DND-41 (cell line): ENCODE measurements at regions not wholly inside any gene's neighbourhood (a gene's known extent, or its start where the extent isn't known, plus 50 kb on each side); places are given as distances from the start of the nearest gene placed in this dataset.

Experiments
- ATAC-seq: fragments of 200-7000 bp; cut with Tn5 transposase; 3 replicates; pipeline ENCODE4 v1.9.1; 2021; ENCODE audit warnings: low read depth; ENCODE audit not compliant: insufficient read depth
- DNase-seq: peaks from one replicate; pipeline ENCODE4 v3.0.0-alpha.2; 2020
- H2AFZ ChIP-seq: 2 replicates; pipeline ENCODE4 v1.6.0; 2012; ENCODE audit warnings: low read depth, low read length
- H3K27ac ChIP-seq: 2 replicates; pipeline ENCODE4 v1.5.1; 2012; ENCODE audit warnings: low read length, inconsistent platforms
- H3K27me3 ChIP-seq: fragments of 200-600 bp; sonication (generic); 2 replicates; pipeline ENCODE4 v1.6.0; 2012; ENCODE audit warnings: low read length, mild to moderate bottlenecking, inconsistent platforms; ENCODE audit not compliant: insufficient read depth, poor library complexity
- H3K36me3 ChIP-seq: 2 replicates; pipeline ENCODE4 v1.5.1; 2012; ENCODE audit warnings: low read length, inconsistent platforms; ENCODE audit not compliant: insufficient read depth
- H3K4me1 ChIP-seq: 2 replicates; pipeline ENCODE4 v1.5.1; 2012; ENCODE audit warnings: mild to moderate bottlenecking, low read length; ENCODE audit not compliant: insufficient read depth
- H3K4me2 ChIP-seq: 2 replicates; pipeline ENCODE4 v1.6.0; 2012; ENCODE audit warnings: mild to moderate bottlenecking, moderate library complexity, low read length, inconsistent platforms; ENCODE audit not compliant: insufficient read depth
- H3K4me3 ChIP-seq, 2 experiments: fragments of 200-600 bp in 1 of 2; shearing (Covaris generic) in 1 of 2; 2 replicates each; pipeline ENCODE4 v1.5.1; 2012 to 2016; ENCODE audit warnings: inconsistent platforms in 2 of 2, low read length in 2 of 2, mild to moderate bottlenecking in 2 of 2, low read depth in 1 of 2, moderate library complexity in 1 of 2
- H3K79me2 ChIP-seq: 2 replicates; pipeline ENCODE4 v1.6.0; 2012; ENCODE audit warnings: low read length, inconsistent platforms; ENCODE audit not compliant: insufficient read depth
- H3K9ac ChIP-seq: 2 replicates; pipeline ENCODE4 v1.6.0; 2012; ENCODE audit warnings: low read depth, mild to moderate bottlenecking, inconsistent platforms, low read length, moderate library complexity
- H3K9me3 ChIP-seq: 2 replicates; pipeline ENCODE4 v1.5.1; 2012; ENCODE audit warnings: low read length, moderate library complexity, mild to moderate bottlenecking, inconsistent platforms; ENCODE audit not compliant: insufficient read depth, severe bottlenecking
- H4K20me1 ChIP-seq: 2 replicates; pipeline ENCODE4 v1.6.0; 2012; ENCODE audit warnings: low read length; ENCODE audit not compliant: insufficient read depth
- EZH2 ChIP-seq: IDR thresholded peaks from 3 replicates; pipeline ENCODE4 v1.6.1; 2012; ENCODE audit warnings: borderline replicate concordance, low read depth, mild to moderate bottlenecking, moderate library complexity, low read length, inconsistent platforms; ENCODE audit not compliant: severe bottlenecking
- TF ChIP-seq, protein P1 (sequence below): IDR thresholded peaks from 2 replicates; pipeline ENCODE4 v1.5.1; 2012; ENCODE audit warnings: borderline replicate concordance, low read length, moderate library complexity, mild to moderate bottlenecking; ENCODE audit not compliant: poor library complexity, severe bottlenecking; ENCODE audit errors: extremely low read depth

DNA sequence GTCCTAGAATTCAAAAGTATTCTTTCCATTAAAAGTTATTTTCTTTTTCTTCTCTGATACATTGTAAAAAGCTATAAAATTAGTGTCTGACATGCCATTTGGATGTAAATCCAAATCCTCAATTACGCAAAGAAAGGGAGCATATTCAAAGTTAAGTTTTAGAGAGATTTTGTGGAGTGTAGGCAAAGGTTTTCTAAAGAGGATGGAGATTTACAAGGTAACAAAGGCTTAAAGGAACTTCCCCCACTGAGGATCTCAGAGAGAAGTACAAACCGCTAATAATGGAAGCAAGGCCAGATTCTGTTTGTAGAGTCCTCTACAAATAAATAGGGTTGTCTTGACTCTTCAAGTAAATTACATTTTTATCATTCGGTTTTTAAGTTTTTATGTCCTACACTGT lies 91.0 kb upstream of the MAPK10 start:
- H3K9me3 ChIP-seq: no peaks in the 10 kb centered on the region
- ATAC-seq: no peak
- no peaks in the 10 kb centered on the region for H3K27me3 ChIP-seq
- no peaks in the 10 kb centered on the region for H3K79me2 ChIP-seq
- H3K4me2 ChIP-seq: no peak overlapping the region
- no peak for TF ChIP-seq EZH2
- TF ChIP-seq, protein P1, sequence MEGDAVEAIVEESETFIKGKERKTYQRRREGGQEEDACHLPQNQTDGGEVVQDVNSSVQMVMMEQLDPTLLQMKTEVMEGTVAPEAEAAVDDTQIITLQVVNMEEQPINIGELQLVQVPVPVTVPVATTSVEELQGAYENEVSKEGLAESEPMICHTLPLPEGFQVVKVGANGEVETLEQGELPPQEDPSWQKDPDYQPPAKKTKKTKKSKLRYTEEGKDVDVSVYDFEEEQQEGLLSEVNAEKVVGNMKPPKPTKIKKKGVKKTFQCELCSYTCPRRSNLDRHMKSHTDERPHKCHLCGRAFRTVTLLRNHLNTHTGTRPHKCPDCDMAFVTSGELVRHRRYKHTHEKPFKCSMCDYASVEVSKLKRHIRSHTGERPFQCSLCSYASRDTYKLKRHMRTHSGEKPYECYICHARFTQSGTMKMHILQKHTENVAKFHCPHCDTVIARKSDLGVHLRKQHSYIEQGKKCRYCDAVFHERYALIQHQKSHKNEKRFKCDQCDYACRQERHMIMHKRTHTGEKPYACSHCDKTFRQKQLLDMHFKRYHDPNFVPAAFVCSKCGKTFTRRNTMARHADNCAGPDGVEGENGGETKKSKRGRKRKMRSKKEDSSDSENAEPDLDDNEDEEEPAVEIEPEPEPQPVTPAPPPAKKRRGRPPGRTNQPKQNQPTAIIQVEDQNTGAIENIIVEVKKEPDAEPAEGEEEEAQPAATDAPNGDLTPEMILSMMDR: no peak
- H3K9ac ChIP-seq: no peak overlapping the region
- H3K36me3 ChIP-seq: no peaks in the 10 kb centered on the region
- no peak overlapping the region for H3K4me3 ChIP-seq
- H4K20me1 ChIP-seq: no peaks in the 10 kb centered on the region
- H3K4me1 ChIP-seq: peaks cover 30% of the 10 kb centered on the region
- H3K27ac ChIP-seq: no peak overlapping the region
- DNase-seq: no peak
- H2AFZ ChIP-seq: no peak overlapping the region

DNA sequence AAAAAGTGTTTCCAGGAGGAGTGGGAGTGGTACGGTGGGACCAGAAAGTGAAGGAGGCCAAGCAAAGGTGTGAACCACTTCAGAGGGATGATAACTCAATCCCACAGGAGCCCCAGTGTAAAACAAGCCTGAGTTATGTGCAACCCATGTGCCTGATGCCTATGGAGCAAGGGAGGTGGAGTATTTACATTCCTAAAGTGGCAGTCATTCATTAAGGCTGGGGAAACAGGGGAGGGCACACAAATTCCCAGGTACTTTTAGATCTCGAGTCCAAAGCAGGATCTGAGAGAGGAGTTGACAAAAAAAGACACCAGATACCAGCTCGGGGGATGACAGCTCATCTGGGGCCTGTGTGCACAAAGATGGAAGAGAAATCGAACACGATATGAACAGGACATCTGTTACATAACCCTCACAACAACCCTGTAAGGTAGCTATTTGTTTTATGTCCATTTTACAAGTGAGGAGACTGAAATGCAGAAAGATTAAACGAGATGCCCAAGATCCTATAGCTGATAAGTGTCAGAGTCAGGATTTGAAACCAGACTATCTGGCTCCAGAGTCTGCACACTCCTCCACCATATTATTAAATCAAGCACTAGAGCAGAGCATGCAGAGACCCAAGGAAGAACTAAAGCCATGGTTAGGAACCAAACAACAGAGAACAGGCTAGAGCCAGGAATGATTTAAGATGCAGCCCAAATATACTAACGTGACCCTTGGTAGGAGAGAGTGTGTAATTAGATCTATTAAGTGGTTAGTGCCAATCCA lies 91.9 kb upstream of the MAPK10 start:
- ATAC-seq: no peak
- no peak overlapping the region for H3K9ac ChIP-seq
- H3K9me3 ChIP-seq: no peaks in the 10 kb centered on the region
- no peak overlapping the region for H2AFZ ChIP-seq
- no peak overlapping the region for H3K4me2 ChIP-seq
- no peak overlapping the region for H3K27ac ChIP-seq
- no peak overlapping the region for H3K4me3 ChIP-seq
- H3K4me1 ChIP-seq: peaks cover 30% of the 10 kb centered on the region
- no peaks in the 10 kb centered on the region for H3K79me2 ChIP-seq
- H3K27me3 ChIP-seq: no peaks in the 10 kb centered on the region
- H3K36me3 ChIP-seq: no peaks in the 10 kb centered on the region
- TF ChIP-seq, protein P1: no peak
- no peak for TF ChIP-seq EZH2
- H4K20me1 ChIP-seq: no peaks in the 10 kb centered on the region
- no peak for DNase-seq

- no peak for TF ChIP-seq EZH2
- TF ChIP-seq, protein P1: no peak
- Histone ChIP-seq H3K9me3 (no peaks in the 10 kb centered on the region), H3K36me3 (no peaks in the 10 kb centered on the region), H3K4me1 (peaks cover 30% of the 10 kb centered on the region), H3K9ac (no peak overlapping the region), H3K27me3 (no peaks in the 10 kb centered on the region), H4K20me1 (no peaks in the 10 kb centered on the region), H2AFZ (no peak overlapping the region), H3K79me2 (no peaks in the 10 kb centered on the region), H3K4me2 (no peak overlapping the region), H3K27ac (peak overlapping the region; percentile 75; the same call in 1 of the 2 replicates), H3K4me3 (no peak overlapping the region)
- ATAC-seq (no peak), DNase-seq (no peak)
Measured at GRCh38 chr4:86452422-86452891, 92.6 kb upstream of the MAPK10 start.
